Endodermal cell (in vitro differentiated cells): ENCODE measurements at regions not wholly inside any gene's neighbourhood (a gene's known extent, or its start where the extent isn't known, plus 50 kb on each side); places are given as distances from the start of the nearest gene placed in this dataset.

ENCODE experiments used
- DNase-seq: peaks from one replicate; pipeline ENCODE4 v3.0.0-alpha.2; 2017
- H3K27ac ChIP-seq: 2 replicates; pipeline ENCODE4 v1.5.1; 2013; ENCODE audit warnings: mild to moderate bottlenecking, low read depth, low read length, moderate library complexity
- H3K27me3 ChIP-seq: 2 replicates; pipeline ENCODE4 v1.6.1; 2013; ENCODE audit warnings: mild to moderate bottlenecking, low read length, moderate library complexity; ENCODE audit not compliant: insufficient read depth, control insufficient read depth, poor library complexity, severe bottlenecking
- H3K36me3 ChIP-seq: 2 replicates; pipeline ENCODE4 v1.7.0; 2013; ENCODE audit warnings: mild to moderate bottlenecking, low read length, moderate library complexity; ENCODE audit not compliant: control insufficient read depth, insufficient read depth
- H3K4me1 ChIP-seq: one replicate; pipeline ENCODE4 v1.7.0; 2013; ENCODE audit warnings: low read length; ENCODE audit not compliant: control insufficient read depth, insufficient read depth
- H3K4me3 ChIP-seq: 2 replicates; pipeline ENCODE4 v1.5.1; 2013; ENCODE audit warnings: mild to moderate bottlenecking, low read length, moderate library complexity
- H3K9ac ChIP-seq: 2 replicates; pipeline ENCODE4 v1.6.1; 2013; ENCODE audit warnings: mild to moderate bottlenecking, low read length, moderate library complexity; ENCODE audit not compliant: poor library complexity, severe bottlenecking; ENCODE audit errors: extremely low read depth
- H3K9me3 ChIP-seq: 2 replicates; pipeline ENCODE4 v1.6.1; 2013; ENCODE audit warnings: mild to moderate bottlenecking, low read length, moderate library complexity; ENCODE audit not compliant: control insufficient read depth
- H3K27ac Mint-ChIP-seq: 2 replicates; pipeline ENCODE4 v1.8.0; 2020; ENCODE audit warnings: mixed read lengths
- H3K27me3 Mint-ChIP-seq: 2 replicates; pipeline ENCODE4 v1.8.0; 2021; ENCODE audit warnings: mild to moderate bottlenecking, mixed read lengths; ENCODE audit not compliant: insufficient read depth
- H3K36me3 Mint-ChIP-seq: 2 replicates; pipeline ENCODE4 v1.8.0; 2020; ENCODE audit warnings: low read depth, mixed read lengths
- H3K4me1 Mint-ChIP-seq: 2 replicates; pipeline ENCODE4 v1.8.0; 2020; ENCODE audit warnings: mixed read lengths
- H3K4me3 Mint-ChIP-seq: 2 replicates; pipeline ENCODE4 v1.8.0; 2020; ENCODE audit warnings: mild to moderate bottlenecking, moderate library complexity, mixed read lengths
- H3K9me3 Mint-ChIP-seq: 2 replicates; pipeline ENCODE4 v1.8.0; 2020; ENCODE audit warnings: mild to moderate bottlenecking, mixed read lengths
- CTCF ChIP-seq: fragments of 200-600 bp; sonication (generic); conservative IDR thresholded peaks from 2 replicates; pipeline ENCODE4 v1.5.0; 2021; ENCODE audit warnings: antibody characterized with exemption, mild to moderate bottlenecking
- WGBS, 2 experiments: methylation state at CpG; one replicate each; pipeline versions ENCODE4 v1.1.5 to v1.1.7; 2013; ENCODE audit warnings: missing lambda C conversion rate in 2 of 2, mixed read lengths in 1 of 2; ENCODE audit not compliant: insufficient coverage in 1 of 2, insufficient read length in 1 of 2; 5-methylcytosine and 5-hydroxymethylcytosine counted together

DNA sequence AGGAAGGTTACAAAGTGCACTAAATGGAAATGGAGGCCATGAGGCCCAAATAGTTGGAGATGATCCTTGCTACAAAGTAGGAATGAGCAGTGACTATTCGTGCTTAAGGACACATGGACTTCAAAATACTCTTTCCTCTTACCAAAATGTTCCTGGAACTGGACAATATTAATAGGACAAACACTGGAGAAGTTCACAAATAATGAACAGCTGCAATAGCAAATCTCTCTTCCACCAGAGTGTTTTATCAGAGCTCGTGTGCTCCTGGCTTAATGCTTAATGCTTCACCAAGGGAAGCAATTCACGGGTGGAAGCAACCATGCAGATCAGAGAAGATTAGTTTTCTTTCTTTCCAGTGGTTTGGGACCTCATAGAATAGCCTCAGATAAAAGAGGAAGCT, 435.4 kb downstream of the BCKDHB start:
- Histone ChIP-seq H3K9me3 (peaks cover 4% of the 10 kb centered on the region), H3K4me3 (no peak overlapping the region), H3K27me3 (no peaks in the 10 kb centered on the region), H3K4me1 (peaks cover 3% of the 10 kb centered on the region), H3K36me3 (no peaks in the 10 kb centered on the region), H3K9ac (no peak overlapping the region), H3K27ac (no peak overlapping the region)
- TF ChIP-seq CTCF, result no peak
- H3K27ac Mint-ChIP-seq, result no peak overlapping the region
- DNase-seq, result no peak
- H3K27me3 Mint-ChIP-seq, result no peaks in the 10 kb centered on the region
- peaks cover 9% of the 10 kb centered on the region for H3K4me1 Mint-ChIP-seq
- no peaks in the 10 kb centered on the region for H3K36me3 Mint-ChIP-seq
- H3K9me3 Mint-ChIP-seq, result peaks cover 1% of the 10 kb centered on the region
- no peak overlapping the region for H3K4me3 Mint-ChIP-seq
- 75 to 84% methylated on average over 2 to 3 of the region's 3 CpGs for WGBS, 2 experiments

- no peak for DNase-seq
- no peaks in the 10 kb centered on the region for H3K27me3 Mint-ChIP-seq
- no peaks in the 10 kb centered on the region for H3K36me3 Mint-ChIP-seq
- peaks cover 6% of the 10 kb centered on the region for H3K9me3 ChIP-seq
- H3K27me3 ChIP-seq, result no peaks in the 10 kb centered on the region
- no peaks in the 10 kb centered on the region for H3K36me3 ChIP-seq
- no peak overlapping the region for H3K27ac Mint-ChIP-seq
- H3K4me1 Mint-ChIP-seq, result peaks cover 9% of the 10 kb centered on the region
- peaks cover 3% of the 10 kb centered on the region for H3K4me1 ChIP-seq
- no peak for TF ChIP-seq CTCF
- H3K27ac ChIP-seq, result no peak overlapping the region
- no peak overlapping the region for H3K4me3 ChIP-seq
- H3K9ac ChIP-seq, result no peak overlapping the region
- no peak overlapping the region for H3K4me3 Mint-ChIP-seq
- peaks cover 2% of the 10 kb centered on the region for H3K9me3 Mint-ChIP-seq
These were observed 434.7 kb downstream of the BCKDHB start for GRCh38 chr6:80541181-80541580.

GRCh38 chr6:80540700-80541099, 434.2 kb downstream of the BCKDHB start:
- no peak overlapping the region for H3K4me3 Mint-ChIP-seq
- H3K4me1 Mint-ChIP-seq, result peaks cover 9% of the 10 kb centered on the region
- no peak overlapping the region for H3K4me3 ChIP-seq
- WGBS, 2 experiments, result no CpG with 5 or more reads among the region's 1 CpG
- no peaks in the 10 kb centered on the region for H3K27me3 ChIP-seq
- no peak overlapping the region for H3K9ac ChIP-seq
- H3K36me3 Mint-ChIP-seq, result no peaks in the 10 kb centered on the region
- H3K4me1 ChIP-seq, result peaks cover 3% of the 10 kb centered on the region
- no peak overlapping the region for H3K27ac ChIP-seq
- peaks cover 11% of the 10 kb centered on the region for H3K9me3 ChIP-seq
- no peaks in the 10 kb centered on the region for H3K36me3 ChIP-seq
- peaks cover 7% of the 10 kb centered on the region for H3K9me3 Mint-ChIP-seq
- no peak for TF ChIP-seq CTCF
- H3K27me3 Mint-ChIP-seq, result no peaks in the 10 kb centered on the region
- no peak for DNase-seq
- H3K27ac Mint-ChIP-seq, result no peak overlapping the region
